H1 (cell line): ENCODE measurements at regions not wholly inside any gene's neighbourhood (a gene's known extent, or its start where the extent isn't known, plus 50 kb on each side); places are given as distances from the start of the nearest gene placed in this dataset.
"Not testable (repeated sequence)": the region's sequence is repeated elsewhere in the genome, so short reads cannot be mapped to it uniquely, and the experiment has no call there.

Experiments used
- CTCF ChIA-PET: fragments of 300-600 bp; sonication (Branson Sonifier 250); formaldehyde crosslinking; loops from one replicate; lab custom pipeline; 2021; ENCODE audit not compliant: partially characterized antibody; lab: Charles Lee
- POLR2A ChIA-PET: fragments of 300-600 bp; sonication (Branson Sonifier 250); formaldehyde crosslinking; loops from one replicate; lab custom pipeline; 2021; ENCODE audit warnings: inconsistent platforms; ENCODE audit not compliant: partially characterized antibody; lab: Charles Lee
- DNase-seq, 2 experiments: peaks; one replicate each; pipeline versions ENCODE4 v3.0.0 to v3.0.0-alpha.2; 2010 to 2022; ENCODE audit warnings: low spot score in 2 of 2, low read depth in 1 of 2, mixed read lengths in 1 of 2
- FAIRE-seq: peaks from 2 replicates; lab custom pipeline; 2011; peaks lifted over from hg19 to GRCh38; lab: Jason Lieb, UNC
- H2AFZ ChIP-seq: 2 replicates; pipeline ENCODE4 v1.8.1; 2012; ENCODE audit warnings: low read length, inconsistent platforms
- H2AK5ac ChIP-seq: 2 replicates; pipeline ENCODE4 v1.6.1; 2013; ENCODE audit warnings: low read depth, low read length
- H2BK120ac ChIP-seq: replicated peaks from 2 replicates; pipeline ENCODE3; 2013; ENCODE audit warnings: low read depth, low read length, inconsistent platforms
- H2BK12ac ChIP-seq: 2 replicates; pipeline ENCODE4 v1.6.1; 2013; ENCODE audit warnings: low read depth, low read length
- H2BK15ac ChIP-seq: 2 replicates; pipeline ENCODE4 v1.6.1; 2013; ENCODE audit warnings: low read length
- H2BK20ac ChIP-seq: 2 replicates; pipeline ENCODE4 v1.6.1; 2013; ENCODE audit warnings: low read length
- H2BK5ac ChIP-seq: 2 replicates; pipeline ENCODE4 v1.6.1; 2013; ENCODE audit warnings: low read depth, low read length
- H3K14ac ChIP-seq: 2 replicates; pipeline ENCODE4 v1.6.1; 2013; ENCODE audit warnings: inconsistent platforms; ENCODE audit not compliant: insufficient read length
- H3K18ac ChIP-seq: 2 replicates; pipeline ENCODE4 v1.6.1; 2013; ENCODE audit warnings: low read length; ENCODE audit errors: extremely low read depth
- H3K23ac ChIP-seq: 2 replicates; pipeline ENCODE4 v1.6.1; 2013; ENCODE audit warnings: inconsistent platforms; ENCODE audit not compliant: insufficient read length
- H3K23me2 ChIP-seq: 2 replicates; pipeline ENCODE4 v1.6.1; 2013; ENCODE audit warnings: low read depth, low read length
- H3K27ac ChIP-seq: 2 replicates; pipeline ENCODE4 v1.6.1; 2011; ENCODE audit warnings: low read depth, low read length, inconsistent platforms
- H3K27me3 ChIP-seq, 4 experiments: replicated peaks in 1 of 4; 1 replicate in 1 of 4; 2 replicates in 3 of 4; pipeline versions ENCODE4 v1.6.1 to v1.8.1; 2011 to 2013; ENCODE audit warnings: low read length in 3 of 4, mild to moderate bottlenecking in 3 of 4, inconsistent platforms in 2 of 4, mixed read lengths in 2 of 4, moderate library complexity in 1 of 4; ENCODE audit not compliant: control insufficient read depth in 3 of 4, insufficient read depth in 3 of 4; ENCODE audit errors: extremely low read depth in 1 of 4
- H3K36me3 ChIP-seq, 4 experiments: 2 replicates each; pipeline versions ENCODE4 v1.6.1 to v1.8.1; 2011 to 2013; ENCODE audit warnings: mild to moderate bottlenecking in 4 of 4, low read length in 3 of 4, moderate library complexity in 2 of 4, control low read depth in 1 of 4, inconsistent platforms in 1 of 4; ENCODE audit not compliant: insufficient read depth in 4 of 4, control insufficient read depth in 2 of 4
- H3K4ac ChIP-seq: replicated peaks from 2 replicates; pipeline ENCODE3; 2013; ENCODE audit warnings: low read length, low read depth, mixed read lengths, inconsistent platforms; ENCODE audit not compliant: insufficient read length
- H3K4me1 ChIP-seq, 4 experiments: replicated peaks in 1 of 4; 1 replicate in 1 of 4; 2 replicates in 3 of 4; pipeline versions ENCODE4 v1.6.1 to v1.8.1; 2011 to 2013; ENCODE audit warnings: low read length in 3 of 4, inconsistent platforms in 2 of 4, mixed read lengths in 1 of 4; ENCODE audit not compliant: insufficient read depth in 4 of 4, control insufficient read depth in 3 of 4
- H3K4me2 ChIP-seq, 2 experiments: 2 replicates each; pipeline versions ENCODE4 v1.6.1 to v1.8.1; 2011 to 2013; ENCODE audit warnings: low read depth in 2 of 2, low read length in 2 of 2, control low read depth in 1 of 2, inconsistent platforms in 1 of 2, mild to moderate bottlenecking in 1 of 2; ENCODE audit not compliant: insufficient read depth in 1 of 2
- H3K4me3 ChIP-seq, 4 experiments: fragments of 200-600, 300-600 bp in 1 of 4; sonication (generic), shearing (Covaris generic), sonication (Bioruptor Twin) in 1 of 4; 2 replicates each; pipeline versions ENCODE4 v1.5.1 to v1.8.1; 2011 to 2016; ENCODE audit warnings: low read length in 4 of 4, low read depth in 3 of 4, control low read depth in 2 of 4, inconsistent platforms in 2 of 4, mild to moderate bottlenecking in 2 of 4, mixed read lengths in 1 of 4, moderate library complexity in 1 of 4; ENCODE audit not compliant: insufficient read depth in 2 of 4; ENCODE audit errors: extremely low read depth in 1 of 4
- H3K56ac ChIP-seq: replicated peaks from 2 replicates; pipeline ENCODE3; 2013; ENCODE audit warnings: low read depth, mild to moderate bottlenecking, mixed read lengths, low read length, inconsistent platforms; ENCODE audit not compliant: insufficient read length
- H3K79me1 ChIP-seq: 2 replicates; pipeline ENCODE4 v1.6.1; 2013; ENCODE audit warnings: low read depth, low read length, control low read depth
- H3K79me2 ChIP-seq, 2 experiments: 2 replicates each; pipeline versions ENCODE4 v1.6.1 to v1.8.1; 2012 to 2013; ENCODE audit warnings: low read length in 2 of 2, mild to moderate bottlenecking in 2 of 2, inconsistent platforms in 1 of 2; ENCODE audit not compliant: insufficient read depth in 2 of 2, control insufficient read depth in 1 of 2
- H3K9ac ChIP-seq, 4 experiments: replicated peaks in 1 of 4; 1 replicate in 1 of 4; 2 replicates in 3 of 4; pipeline versions ENCODE4 v1.6.1 to v1.8.1; 2011 to 2013; ENCODE audit warnings: low read depth in 3 of 4, low read length in 3 of 4, control low read depth in 2 of 4, mild to moderate bottlenecking in 2 of 4, moderate library complexity in 2 of 4, inconsistent platforms in 1 of 4; ENCODE audit errors: extremely low read depth in 1 of 4
- H3K9me3 ChIP-seq, 2 experiments: 2 replicates each; pipeline versions ENCODE4 v1.6.1 to v1.8.1; 2012 to 2013; ENCODE audit warnings: mild to moderate bottlenecking in 2 of 2, moderate library complexity in 2 of 2, control low read depth in 1 of 2, inconsistent platforms in 1 of 2, low read depth in 1 of 2, low read length in 1 of 2, mixed read lengths in 1 of 2; ENCODE audit not compliant: insufficient read depth in 2 of 2
- H4K20me1 ChIP-seq, 2 experiments: replicated peaks in 1 of 2; 2 replicates each; pipeline versions ENCODE3 to v1.8.1; 2011 to 2013; ENCODE audit warnings: inconsistent platforms in 2 of 2, low read length in 2 of 2, mild to moderate bottlenecking in 1 of 2; ENCODE audit not compliant: insufficient read depth in 2 of 2, control insufficient read depth in 1 of 2
- H4K5ac ChIP-seq: 2 replicates; pipeline ENCODE4 v1.6.1; 2013; ENCODE audit warnings: low read length, low read depth, mixed read lengths, inconsistent platforms; ENCODE audit not compliant: insufficient read length
- H4K8ac ChIP-seq: 2 replicates; pipeline ENCODE4 v1.8.0; 2013; ENCODE audit warnings: mild to moderate bottlenecking, moderate library complexity, low read length, inconsistent platforms; ENCODE audit not compliant: insufficient read depth; ENCODE audit errors: extremely low read depth
- H4K91ac ChIP-seq: replicated peaks from 2 replicates; pipeline ENCODE3; 2013; ENCODE audit warnings: low read length, mixed read lengths, inconsistent platforms; ENCODE audit not compliant: insufficient read length
- WGBS, 2 experiments: shearing (Covaris generic) in 1 of 2; methylation state at CpG; one replicate each; pipeline versions ENCODE4 v1.1.6 to v1.1.7; 2013 to 2015; ENCODE audit warnings: low lambda C conversion rate in 2 of 2, mixed read lengths in 2 of 2, inconsistent platforms in 1 of 2, low coverage in 1 of 2, missing lambda C conversion rate in 1 of 2; ENCODE audit not compliant: insufficient replicate concordance in 2 of 2, insufficient coverage in 1 of 2, insufficient read length in 1 of 2; ENCODE audit errors: extremely low coverage in 1 of 2, missing lambda C conversion rate in 1 of 2; 5-methylcytosine and 5-hydroxymethylcytosine counted together

DNA sequence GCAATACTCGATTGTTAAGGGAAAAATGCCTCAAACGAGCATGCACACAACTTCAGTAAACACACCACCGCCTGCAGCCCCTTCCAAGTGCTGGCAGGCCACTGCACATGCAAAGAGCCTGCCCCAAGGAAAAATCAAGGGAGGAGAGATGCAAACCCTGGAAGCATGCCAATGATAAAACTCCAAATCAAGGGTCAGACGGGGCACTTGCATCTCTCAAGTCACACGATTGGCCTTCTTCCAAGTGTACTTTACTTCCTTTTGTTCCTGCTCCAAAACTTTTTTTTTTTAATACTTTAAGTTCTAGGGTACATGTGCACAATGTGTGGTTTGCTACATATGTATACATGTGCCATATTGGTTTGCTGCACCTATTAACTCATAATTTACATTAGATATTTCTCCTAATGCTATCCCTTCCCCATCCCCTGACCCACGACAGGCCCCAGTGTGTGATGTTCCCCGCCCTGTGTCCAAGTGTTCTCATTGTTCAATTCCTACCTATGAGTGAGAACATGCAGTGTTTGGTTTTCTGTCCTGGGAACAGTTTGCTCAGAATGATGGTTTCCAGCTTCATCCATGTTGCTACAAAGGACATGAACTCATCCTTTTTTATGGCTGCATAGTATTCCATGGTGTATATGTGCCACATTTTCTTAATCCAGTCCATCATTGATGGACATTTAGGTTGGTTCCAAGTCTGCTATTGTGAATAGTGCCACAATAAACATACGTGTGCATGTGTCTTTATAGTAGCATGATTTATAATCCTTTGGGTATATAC lies 157.8 kb downstream of the MAIP1 start:
- CTCF ChIA-PET = not testable (repeated sequence)

More for the DNA sequence above, 157.8 kb downstream of the MAIP1 start:
- H3K56ac ChIP-seq, H3K4me3 ChIP-seq, H3K14ac ChIP-seq, H2BK12ac ChIP-seq, H3K27ac ChIP-seq, H4K5ac ChIP-seq, H2BK120ac ChIP-seq, H3K79me1 ChIP-seq, H3K4me1 ChIP-seq, FAIRE-seq, H3K9ac ChIP-seq, H3K18ac ChIP-seq, H3K9me3 ChIP-seq, H2AFZ ChIP-seq, H3K23me2 ChIP-seq, H3K36me3 ChIP-seq, H2AK5ac ChIP-seq, DNase-seq, POLR2A ChIA-PET, H2BK5ac ChIP-seq, H3K4me2 ChIP-seq, H3K23ac ChIP-seq, H3K27me3 ChIP-seq, H2BK20ac ChIP-seq, H2BK15ac ChIP-seq, H4K8ac ChIP-seq, H4K20me1 ChIP-seq, H4K91ac ChIP-seq, H3K4ac ChIP-seq, H3K79me2 ChIP-seq: not testable (repeated sequence)
- 86% methylated on average over 8 of the region's 8 CpGs; no CpG with 5 or more reads in 1 of the 2 experiments for WGBS, 2 experiments
